ENCODE measurements at regions not wholly inside any gene's neighbourhood (a gene's known extent, or its start where the extent isn't known, plus 50 kb on each side); places are given as distances from the start of the nearest gene placed in this dataset.

- TF ChIP-seq POLR2A (IDR thresholded peaks at IDR 0.05; ENCODE audit: low read depth, low read length), result no peak
- no peak for TF ChIP-seq TAF1 (IDR thresholded peaks at IDR 0.05; ENCODE audit: low read depth, low read length)
- TF ChIP-seq POLR2AphosphoS5 (IDR thresholded peaks at IDR 0.05; ENCODE audit: low read depth, low read length), result no peak
- TF ChIP-seq POU2F2 (IDR thresholded peaks at IDR 0.05; ENCODE audit: low read depth, low read length), result no peak
- no peak for TF ChIP-seq PAX5 (IDR thresholded peaks at IDR 0.05; ENCODE audit: insufficient read depth, low read length, severe bottlenecking)
- no peak for TF ChIP-seq SPI1 (IDR thresholded peaks at IDR 0.05; ENCODE audit: low read depth, low read length)
These were observed 112.9 kb upstream of the HSF2 start for GRCh38 chr6:122286512-122286911.
